KMS-11 (cell line): ENCODE measurements at regions not wholly inside any gene's neighbourhood (a gene's known extent, or its start where the extent isn't known, plus 50 kb on each side); places are given as distances from the start of the nearest gene placed in this dataset.

Experiments
- H2AFZ ChIP-seq: fragments of 200-600 bp; sonication (generic); 2 replicates; pipeline ENCODE4 v1.6.1; 2016; ENCODE audit warnings: antibody characterized with exemption, mixed run types, low read depth
- H3K27ac ChIP-seq: fragments of 200-600 bp; sonication (generic); 2 replicates; pipeline ENCODE4 v1.6.1; 2016; ENCODE audit warnings: mild to moderate bottlenecking, mixed run types
- H3K27me3 ChIP-seq: fragments of 200-600 bp; sonication (generic); 2 replicates; pipeline ENCODE4 v1.6.1; 2017; ENCODE audit warnings: mild to moderate bottlenecking, low read depth, mixed run types, moderate library complexity; ENCODE audit not compliant: insufficient read depth
- H3K36me3 ChIP-seq: fragments of 200-600 bp; sonication (generic); 2 replicates; pipeline ENCODE4 v1.6.1; 2017; ENCODE audit warnings: mild to moderate bottlenecking, mixed run types; ENCODE audit not compliant: insufficient read depth
- H3K4me1 ChIP-seq: fragments of 200-600 bp; sonication (generic); 2 replicates; pipeline ENCODE4 v1.6.1; 2016; ENCODE audit warnings: mild to moderate bottlenecking, low read depth, mixed run types; ENCODE audit not compliant: poor library complexity, severe bottlenecking
- H3K4me2 ChIP-seq: fragments of 200-600 bp; sonication (generic); 2 replicates; pipeline ENCODE4 v1.7.0; 2016; ENCODE audit warnings: mild to moderate bottlenecking, mixed run types
- H3K4me3 ChIP-seq: fragments of 200-600 bp; sonication (generic); IDR thresholded peaks from 2 replicates; pipeline ENCODE4 v1.6.1; 2017; ENCODE audit warnings: low read depth, low read length, mixed read lengths; ENCODE audit not compliant: insufficient read depth
- H3K79me2 ChIP-seq: fragments of 200-600 bp; sonication (generic); 2 replicates; pipeline ENCODE4 v1.6.1; 2016; ENCODE audit warnings: low read depth, mixed run types; ENCODE audit not compliant: insufficient read depth
- H3K9ac ChIP-seq: fragments of 200-600 bp; sonication (generic); 2 replicates; pipeline ENCODE4 v1.6.1; 2016; ENCODE audit warnings: mild to moderate bottlenecking, mixed run types
- H4K20me1 ChIP-seq: fragments of 200-600 bp; sonication (generic); 2 replicates; pipeline ENCODE4 v1.6.1; 2016; ENCODE audit warnings: mild to moderate bottlenecking, mixed run types; ENCODE audit not compliant: insufficient read depth
- TF ChIP-seq, protein P1 (sequence below): fragments of 200-600 bp; sonication (generic); conservative IDR thresholded peaks from 2 replicates; pipeline ENCODE4 v1.6.1; 2017; ENCODE audit warnings: low read depth, mild to moderate bottlenecking, antibody characterized with exemption, low read length, moderate library complexity, mixed read lengths

DNA sequence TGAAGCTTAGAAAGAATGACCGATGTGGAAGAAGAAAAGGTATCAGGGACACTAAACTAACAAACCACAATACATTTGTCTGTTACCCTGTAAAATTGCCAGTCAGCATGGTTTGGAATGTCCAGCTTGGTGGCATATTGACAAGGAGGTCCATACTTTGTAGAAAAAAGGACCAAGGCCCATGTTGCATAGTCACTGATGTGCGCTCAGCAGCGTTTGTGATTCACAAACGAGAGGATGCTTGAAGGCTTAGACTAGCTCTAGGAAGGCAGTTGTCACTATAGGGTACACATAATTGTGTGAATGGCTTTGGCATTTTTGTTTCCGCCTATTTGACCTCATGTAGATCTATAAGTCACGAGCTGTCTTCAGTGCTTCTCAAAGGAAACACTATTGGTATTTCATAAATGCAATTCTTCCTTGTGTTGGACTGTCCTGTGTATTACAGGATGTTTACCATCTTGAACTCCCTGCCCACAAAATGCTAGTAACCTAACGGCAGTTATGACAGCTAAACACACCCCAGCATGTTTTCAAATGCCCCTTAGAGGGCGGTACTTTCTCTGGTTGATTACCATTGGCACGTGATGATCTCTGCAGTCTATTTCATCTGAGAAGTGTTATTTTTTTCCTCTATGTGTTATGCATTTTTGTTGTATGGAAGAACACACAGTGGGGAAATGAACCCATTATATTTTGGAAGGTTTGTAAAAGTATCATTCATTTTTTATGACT, 304.2 kb downstream of the CYRIA start:
- Histone ChIP-seq H3K4me1 (no peaks in the 10 kb centered on the region), H3K4me2 (no peak overlapping the region), H3K4me3 (no peak overlapping the region), H3K36me3 (no peaks in the 10 kb centered on the region), H3K27ac (no peak overlapping the region), H3K9ac (no peak overlapping the region), H4K20me1 (no peaks in the 10 kb centered on the region), H2AFZ (no peak overlapping the region), H3K27me3 (no peaks in the 10 kb centered on the region), H3K79me2 (no peaks in the 10 kb centered on the region)
- TF ChIP-seq, protein P1, sequence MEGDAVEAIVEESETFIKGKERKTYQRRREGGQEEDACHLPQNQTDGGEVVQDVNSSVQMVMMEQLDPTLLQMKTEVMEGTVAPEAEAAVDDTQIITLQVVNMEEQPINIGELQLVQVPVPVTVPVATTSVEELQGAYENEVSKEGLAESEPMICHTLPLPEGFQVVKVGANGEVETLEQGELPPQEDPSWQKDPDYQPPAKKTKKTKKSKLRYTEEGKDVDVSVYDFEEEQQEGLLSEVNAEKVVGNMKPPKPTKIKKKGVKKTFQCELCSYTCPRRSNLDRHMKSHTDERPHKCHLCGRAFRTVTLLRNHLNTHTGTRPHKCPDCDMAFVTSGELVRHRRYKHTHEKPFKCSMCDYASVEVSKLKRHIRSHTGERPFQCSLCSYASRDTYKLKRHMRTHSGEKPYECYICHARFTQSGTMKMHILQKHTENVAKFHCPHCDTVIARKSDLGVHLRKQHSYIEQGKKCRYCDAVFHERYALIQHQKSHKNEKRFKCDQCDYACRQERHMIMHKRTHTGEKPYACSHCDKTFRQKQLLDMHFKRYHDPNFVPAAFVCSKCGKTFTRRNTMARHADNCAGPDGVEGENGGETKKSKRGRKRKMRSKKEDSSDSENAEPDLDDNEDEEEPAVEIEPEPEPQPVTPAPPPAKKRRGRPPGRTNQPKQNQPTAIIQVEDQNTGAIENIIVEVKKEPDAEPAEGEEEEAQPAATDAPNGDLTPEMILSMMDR: no peak

DNA sequence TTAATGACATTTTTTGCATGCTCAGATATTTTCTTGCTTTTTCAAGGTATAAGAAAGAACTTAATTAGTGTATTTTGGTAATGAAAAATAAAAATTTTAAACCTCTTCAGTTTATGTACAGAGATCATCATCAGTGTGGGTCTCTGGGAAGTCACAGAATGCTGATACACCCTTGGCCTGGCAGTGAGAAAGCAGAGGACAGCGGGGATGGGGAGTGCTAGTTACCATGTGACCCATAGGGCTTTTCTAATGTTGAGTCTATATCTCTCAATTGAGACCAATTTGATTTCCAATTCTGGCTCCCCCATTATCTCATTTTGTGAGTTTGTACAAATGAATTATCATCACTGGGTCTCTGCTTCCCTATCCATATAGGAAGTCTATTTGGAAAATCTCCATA, 305.7 kb downstream of the CYRIA start:
- H3K27me3 ChIP-seq: no peaks in the 10 kb centered on the region

DNA sequence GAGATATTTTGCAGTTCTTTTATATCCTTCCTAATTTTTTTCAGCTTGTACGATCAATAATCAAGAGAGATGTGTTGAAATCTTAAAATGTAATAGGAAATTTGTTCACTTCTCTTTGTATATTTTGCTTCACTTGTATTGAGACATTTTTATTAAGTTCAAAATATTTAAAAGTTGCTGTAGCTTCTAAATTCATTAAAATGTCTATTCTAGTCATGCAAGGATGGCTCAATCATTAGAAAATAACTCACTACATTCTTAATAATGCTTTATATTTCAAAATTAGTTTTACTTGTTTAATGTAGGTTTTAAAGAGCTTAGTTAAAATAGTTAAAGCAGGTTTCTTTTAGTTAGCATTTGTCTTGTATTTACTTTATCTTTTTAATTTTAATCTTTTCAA, 308.4 kb downstream of the CYRIA start:
- no peak overlapping the region for H2AFZ ChIP-seq
- TF ChIP-seq, protein P1: no peak

More for the DNA sequence above, 305.7 kb downstream of the CYRIA start:
- Histone ChIP-seq H3K4me1 (no peaks in the 10 kb centered on the region), H3K79me2 (no peaks in the 10 kb centered on the region), H3K27ac (no peak overlapping the region), H3K4me2 (no peak overlapping the region), H3K4me3 (no peak overlapping the region), H3K9ac (no peak overlapping the region), H4K20me1 (no peaks in the 10 kb centered on the region), H2AFZ (no peak overlapping the region), H3K36me3 (no peaks in the 10 kb centered on the region)
- TF ChIP-seq, protein P1: no peak

DNA sequence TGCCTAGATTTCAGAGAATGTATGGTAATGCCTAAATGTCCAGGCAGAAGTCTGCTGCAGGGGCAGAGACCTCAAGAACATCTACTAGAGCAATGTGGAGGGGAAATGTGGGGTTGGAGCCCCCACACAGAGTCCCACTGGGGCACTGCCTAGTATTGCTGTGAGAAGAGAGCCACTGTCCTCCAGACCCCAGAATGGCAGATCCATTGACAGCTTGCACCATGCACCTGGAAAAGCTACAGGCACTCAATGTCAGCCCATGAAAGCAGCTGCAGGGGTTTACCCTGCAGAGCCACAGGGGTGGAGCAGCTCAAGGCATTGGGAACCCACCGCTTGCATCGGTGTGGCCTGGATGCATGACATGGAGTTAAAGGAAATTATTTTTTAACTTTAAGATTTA, 314.1 kb downstream of the CYRIA start:
- Histone ChIP-seq H3K79me2 (no peaks in the 10 kb centered on the region), H3K4me2 (no peak overlapping the region), H4K20me1 (no peaks in the 10 kb centered on the region), H3K4me1 (no peaks in the 10 kb centered on the region), H3K36me3 (no peaks in the 10 kb centered on the region), H3K27me3 (no peaks in the 10 kb centered on the region), H3K27ac (no peak overlapping the region), H3K9ac (no peak overlapping the region), H3K4me3 (no peak overlapping the region), H2AFZ (no peak overlapping the region)
- TF ChIP-seq, protein P1: no peak

More for the DNA sequence above, 308.4 kb downstream of the CYRIA start:
- no peak overlapping the region for H3K4me3 ChIP-seq
- H3K36me3 ChIP-seq: no peaks in the 10 kb centered on the region
- H3K9ac ChIP-seq: no peak overlapping the region
- H3K27me3 ChIP-seq: no peaks in the 10 kb centered on the region
- H4K20me1 ChIP-seq: no peaks in the 10 kb centered on the region
- no peak overlapping the region for H3K4me2 ChIP-seq
- H3K79me2 ChIP-seq: no peaks in the 10 kb centered on the region
- no peaks in the 10 kb centered on the region for H3K4me1 ChIP-seq
- no peak overlapping the region for H3K27ac ChIP-seq
